GM23338 (cell line): ENCODE measurements at regions not wholly inside any gene's neighbourhood (a gene's known extent, or its start where the extent isn't known, plus 50 kb on each side); places are given as distances from the start of the nearest gene placed in this dataset.

Experiments used
- EZH2 ChIP-seq: fragments of 200-600 bp; sonication (generic); IDR thresholded peaks from one replicate; pipeline ENCODE4 v1.8.0; 2017; ENCODE audit warnings: antibody characterized with exemption, mild to moderate bottlenecking, low read depth; ENCODE audit not compliant: unreplicated experiment
- EZH2phosphoT487 ChIP-seq: fragments of 200-600 bp; sonication (generic); IDR thresholded peaks from one replicate; pipeline ENCODE4 v1.8.1; 2018; ENCODE audit warnings: antibody characterized with exemption; ENCODE audit not compliant: unreplicated experiment
- POLR2AphosphoS5 ChIP-seq: IDR thresholded peaks from 2 replicates; pipeline ENCODE4 v1.6.1; 2016; ENCODE audit warnings: antibody characterized with exemption, low read depth
- TF ChIP-seq, protein P1 (sequence below), 2 experiments: fragments of 200-600 bp in 1 of 2; sonication (generic) in 1 of 2; conservative IDR thresholded peaks; 2 replicates each; pipeline versions ENCODE4 v1.5.1 to v1.6.1; 2016 to 2017; ENCODE audit warnings: antibody characterized with exemption in 2 of 2, low read depth in 2 of 2, mild to moderate bottlenecking in 2 of 2, moderate library complexity in 1 of 2
- TF ChIP-seq, protein P2 (sequence below): IDR thresholded peaks from one replicate; pipeline ENCODE4 v1.6.1; 2018; ENCODE audit warnings: antibody characterized with exemption; ENCODE audit not compliant: unreplicated experiment

DNA sequence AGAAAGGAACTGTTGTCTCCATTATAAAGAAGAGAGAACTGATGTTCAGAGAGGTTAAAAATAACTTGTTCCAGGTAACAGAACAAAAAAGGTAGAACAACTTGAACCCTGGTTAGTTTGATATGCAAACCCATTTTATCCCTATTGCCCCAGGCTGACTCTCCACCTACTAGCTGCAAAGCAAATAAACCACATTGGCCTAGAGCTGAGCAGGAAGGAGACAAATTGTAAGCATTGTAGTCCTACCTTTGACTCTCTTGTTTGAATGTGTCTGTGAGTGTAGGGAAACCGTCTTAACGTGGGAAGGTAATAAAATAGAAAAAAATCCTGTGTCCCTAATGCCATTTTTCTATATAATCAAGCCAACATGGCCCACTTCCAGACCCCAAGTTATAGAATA is 126.4 kb downstream of the CCER1 start:
- TF ChIP-seq, protein P1, sequence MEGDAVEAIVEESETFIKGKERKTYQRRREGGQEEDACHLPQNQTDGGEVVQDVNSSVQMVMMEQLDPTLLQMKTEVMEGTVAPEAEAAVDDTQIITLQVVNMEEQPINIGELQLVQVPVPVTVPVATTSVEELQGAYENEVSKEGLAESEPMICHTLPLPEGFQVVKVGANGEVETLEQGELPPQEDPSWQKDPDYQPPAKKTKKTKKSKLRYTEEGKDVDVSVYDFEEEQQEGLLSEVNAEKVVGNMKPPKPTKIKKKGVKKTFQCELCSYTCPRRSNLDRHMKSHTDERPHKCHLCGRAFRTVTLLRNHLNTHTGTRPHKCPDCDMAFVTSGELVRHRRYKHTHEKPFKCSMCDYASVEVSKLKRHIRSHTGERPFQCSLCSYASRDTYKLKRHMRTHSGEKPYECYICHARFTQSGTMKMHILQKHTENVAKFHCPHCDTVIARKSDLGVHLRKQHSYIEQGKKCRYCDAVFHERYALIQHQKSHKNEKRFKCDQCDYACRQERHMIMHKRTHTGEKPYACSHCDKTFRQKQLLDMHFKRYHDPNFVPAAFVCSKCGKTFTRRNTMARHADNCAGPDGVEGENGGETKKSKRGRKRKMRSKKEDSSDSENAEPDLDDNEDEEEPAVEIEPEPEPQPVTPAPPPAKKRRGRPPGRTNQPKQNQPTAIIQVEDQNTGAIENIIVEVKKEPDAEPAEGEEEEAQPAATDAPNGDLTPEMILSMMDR (conservative IDR thresholded peaks at IDR 0.05; ENCODE audit: low read depth in 2 of 2) = no peak
- TF ChIP-seq EZH2 = no peak
- TF ChIP-seq, protein P2, sequence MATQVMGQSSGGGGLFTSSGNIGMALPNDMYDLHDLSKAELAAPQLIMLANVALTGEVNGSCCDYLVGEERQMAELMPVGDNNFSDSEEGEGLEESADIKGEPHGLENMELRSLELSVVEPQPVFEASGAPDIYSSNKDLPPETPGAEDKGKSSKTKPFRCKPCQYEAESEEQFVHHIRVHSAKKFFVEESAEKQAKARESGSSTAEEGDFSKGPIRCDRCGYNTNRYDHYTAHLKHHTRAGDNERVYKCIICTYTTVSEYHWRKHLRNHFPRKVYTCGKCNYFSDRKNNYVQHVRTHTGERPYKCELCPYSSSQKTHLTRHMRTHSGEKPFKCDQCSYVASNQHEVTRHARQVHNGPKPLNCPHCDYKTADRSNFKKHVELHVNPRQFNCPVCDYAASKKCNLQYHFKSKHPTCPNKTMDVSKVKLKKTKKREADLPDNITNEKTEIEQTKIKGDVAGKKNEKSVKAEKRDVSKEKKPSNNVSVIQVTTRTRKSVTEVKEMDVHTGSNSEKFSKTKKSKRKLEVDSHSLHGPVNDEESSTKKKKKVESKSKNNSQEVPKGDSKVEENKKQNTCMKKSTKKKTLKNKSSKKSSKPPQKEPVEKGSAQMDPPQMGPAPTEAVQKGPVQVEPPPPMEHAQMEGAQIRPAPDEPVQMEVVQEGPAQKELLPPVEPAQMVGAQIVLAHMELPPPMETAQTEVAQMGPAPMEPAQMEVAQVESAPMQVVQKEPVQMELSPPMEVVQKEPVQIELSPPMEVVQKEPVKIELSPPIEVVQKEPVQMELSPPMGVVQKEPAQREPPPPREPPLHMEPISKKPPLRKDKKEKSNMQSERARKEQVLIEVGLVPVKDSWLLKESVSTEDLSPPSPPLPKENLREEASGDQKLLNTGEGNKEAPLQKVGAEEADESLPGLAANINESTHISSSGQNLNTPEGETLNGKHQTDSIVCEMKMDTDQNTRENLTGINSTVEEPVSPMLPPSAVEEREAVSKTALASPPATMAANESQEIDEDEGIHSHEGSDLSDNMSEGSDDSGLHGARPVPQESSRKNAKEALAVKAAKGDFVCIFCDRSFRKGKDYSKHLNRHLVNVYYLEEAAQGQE = no peak
- TF ChIP-seq POLR2AphosphoS5 = no peak
- TF ChIP-seq EZH2phosphoT487 = no peak
